WTC11 (cell line): ENCODE measurements at regions not wholly inside any gene's neighbourhood (a gene's known extent, or its start where the extent isn't known, plus 50 kb on each side); places are given as distances from the start of the nearest gene placed in this dataset.

Source experiments
- ESRRA ChIP-seq: sonication (generic); formaldehyde crosslinking; IDR thresholded peaks from 2 replicates; pipeline ENCODE4 v1.8.1; 2022; ENCODE audit warnings: mild to moderate bottlenecking, missing genetic modification reagents, borderline replicate concordance
- ETV6 ChIP-seq: sonication (generic); formaldehyde crosslinking; IDR thresholded peaks from 2 replicates; pipeline ENCODE4 v1.8.1; 2022; ENCODE audit warnings: mild to moderate bottlenecking, missing genetic modification reagents
- FOXK1 ChIP-seq: sonication (generic); formaldehyde crosslinking; IDR thresholded peaks from 2 replicates; pipeline ENCODE4 v1.8.0; 2022; ENCODE audit warnings: mild to moderate bottlenecking, moderate library complexity, missing genetic modification reagents
- SMAD3 ChIP-seq: sonication (generic); formaldehyde crosslinking; IDR thresholded peaks from 2 replicates; pipeline ENCODE4 v1.8.0; 2022; ENCODE audit warnings: missing genetic modification reagents, mild to moderate bottlenecking, borderline replicate concordance
- ZNF219 ChIP-seq: sonication (generic); formaldehyde crosslinking; IDR thresholded peaks from 2 replicates; pipeline ENCODE4 v1.8.0; 2023; ENCODE audit warnings: missing genetic modification reagents, mild to moderate bottlenecking, borderline replicate concordance
- TF ChIP-seq, protein P1 (sequence below): fragments of 200-600 bp; IDR thresholded peaks from 2 replicates; pipeline ENCODE4 v1.8.0; 2022; ENCODE audit warnings: antibody characterized with exemption
- TF ChIP-seq, protein P2 (sequence below): sonication (generic); formaldehyde crosslinking; IDR thresholded peaks from 2 replicates; pipeline ENCODE4 v1.8.0; 2022; ENCODE audit warnings: missing genetic modification reagents
- TF ChIP-seq, protein P3 (sequence below): sonication (generic); formaldehyde crosslinking; IDR thresholded peaks from 2 replicates; pipeline ENCODE4 v1.8.0; 2023; ENCODE audit warnings: missing genetic modification reagents
- TF ChIP-seq, protein P4 (sequence below): sonication (generic); formaldehyde crosslinking; IDR thresholded peaks from 2 replicates; pipeline ENCODE4 v1.8.1; 2023; ENCODE audit warnings: mild to moderate bottlenecking, missing genetic modification reagents
- TF ChIP-seq, protein P5 (sequence below): sonication (generic); formaldehyde crosslinking; IDR thresholded peaks from 2 replicates; pipeline ENCODE4 v1.8.1; 2023; ENCODE audit warnings: mild to moderate bottlenecking, missing genetic modification reagents, moderate library complexity
- TF ChIP-seq, protein P6 (sequence below): sonication (generic); formaldehyde crosslinking; IDR thresholded peaks from 2 replicates; pipeline ENCODE4 v1.8.1; 2022; ENCODE audit warnings: mild to moderate bottlenecking, moderate library complexity, missing genetic modification reagents

DNA sequence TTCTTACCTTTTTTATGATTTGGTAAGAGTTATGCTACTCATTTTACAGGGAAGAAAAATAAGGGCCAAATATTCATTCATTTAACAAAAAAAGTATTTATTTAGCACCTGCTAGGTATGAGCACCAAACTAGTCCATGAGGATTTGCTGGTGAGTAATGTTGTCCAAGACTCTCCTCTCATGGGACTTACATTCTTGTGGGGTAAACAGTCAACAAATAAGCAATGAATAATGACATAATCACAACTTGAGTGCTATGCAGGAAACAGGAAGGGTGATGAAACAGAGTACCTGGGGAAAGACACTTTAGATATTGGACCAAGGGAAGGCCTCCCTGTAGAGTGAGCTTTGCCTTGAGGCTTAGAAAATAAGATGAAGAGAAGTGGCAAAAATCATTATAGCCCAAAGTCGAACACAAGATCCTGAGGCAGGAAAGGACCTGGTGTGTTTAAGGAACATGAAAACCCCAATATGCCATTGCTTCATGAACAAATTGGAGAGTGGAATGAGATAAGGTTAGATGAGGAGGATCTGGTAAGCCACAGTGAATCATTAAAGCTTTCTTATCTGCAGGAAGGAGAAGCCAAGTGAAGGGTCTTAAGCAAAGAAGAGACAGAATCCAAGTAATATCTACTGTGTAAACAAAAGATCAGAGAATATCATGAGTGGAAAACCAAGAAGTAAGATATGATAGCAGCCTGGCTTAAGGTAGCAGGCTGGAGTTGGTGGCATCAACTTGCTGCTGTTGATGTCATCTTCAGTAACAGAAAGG, 294.5 kb upstream of the NBEA start:
- TF ChIP-seq, protein P1, sequence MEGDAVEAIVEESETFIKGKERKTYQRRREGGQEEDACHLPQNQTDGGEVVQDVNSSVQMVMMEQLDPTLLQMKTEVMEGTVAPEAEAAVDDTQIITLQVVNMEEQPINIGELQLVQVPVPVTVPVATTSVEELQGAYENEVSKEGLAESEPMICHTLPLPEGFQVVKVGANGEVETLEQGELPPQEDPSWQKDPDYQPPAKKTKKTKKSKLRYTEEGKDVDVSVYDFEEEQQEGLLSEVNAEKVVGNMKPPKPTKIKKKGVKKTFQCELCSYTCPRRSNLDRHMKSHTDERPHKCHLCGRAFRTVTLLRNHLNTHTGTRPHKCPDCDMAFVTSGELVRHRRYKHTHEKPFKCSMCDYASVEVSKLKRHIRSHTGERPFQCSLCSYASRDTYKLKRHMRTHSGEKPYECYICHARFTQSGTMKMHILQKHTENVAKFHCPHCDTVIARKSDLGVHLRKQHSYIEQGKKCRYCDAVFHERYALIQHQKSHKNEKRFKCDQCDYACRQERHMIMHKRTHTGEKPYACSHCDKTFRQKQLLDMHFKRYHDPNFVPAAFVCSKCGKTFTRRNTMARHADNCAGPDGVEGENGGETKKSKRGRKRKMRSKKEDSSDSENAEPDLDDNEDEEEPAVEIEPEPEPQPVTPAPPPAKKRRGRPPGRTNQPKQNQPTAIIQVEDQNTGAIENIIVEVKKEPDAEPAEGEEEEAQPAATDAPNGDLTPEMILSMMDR, result no peak
- TF ChIP-seq, protein P2, sequence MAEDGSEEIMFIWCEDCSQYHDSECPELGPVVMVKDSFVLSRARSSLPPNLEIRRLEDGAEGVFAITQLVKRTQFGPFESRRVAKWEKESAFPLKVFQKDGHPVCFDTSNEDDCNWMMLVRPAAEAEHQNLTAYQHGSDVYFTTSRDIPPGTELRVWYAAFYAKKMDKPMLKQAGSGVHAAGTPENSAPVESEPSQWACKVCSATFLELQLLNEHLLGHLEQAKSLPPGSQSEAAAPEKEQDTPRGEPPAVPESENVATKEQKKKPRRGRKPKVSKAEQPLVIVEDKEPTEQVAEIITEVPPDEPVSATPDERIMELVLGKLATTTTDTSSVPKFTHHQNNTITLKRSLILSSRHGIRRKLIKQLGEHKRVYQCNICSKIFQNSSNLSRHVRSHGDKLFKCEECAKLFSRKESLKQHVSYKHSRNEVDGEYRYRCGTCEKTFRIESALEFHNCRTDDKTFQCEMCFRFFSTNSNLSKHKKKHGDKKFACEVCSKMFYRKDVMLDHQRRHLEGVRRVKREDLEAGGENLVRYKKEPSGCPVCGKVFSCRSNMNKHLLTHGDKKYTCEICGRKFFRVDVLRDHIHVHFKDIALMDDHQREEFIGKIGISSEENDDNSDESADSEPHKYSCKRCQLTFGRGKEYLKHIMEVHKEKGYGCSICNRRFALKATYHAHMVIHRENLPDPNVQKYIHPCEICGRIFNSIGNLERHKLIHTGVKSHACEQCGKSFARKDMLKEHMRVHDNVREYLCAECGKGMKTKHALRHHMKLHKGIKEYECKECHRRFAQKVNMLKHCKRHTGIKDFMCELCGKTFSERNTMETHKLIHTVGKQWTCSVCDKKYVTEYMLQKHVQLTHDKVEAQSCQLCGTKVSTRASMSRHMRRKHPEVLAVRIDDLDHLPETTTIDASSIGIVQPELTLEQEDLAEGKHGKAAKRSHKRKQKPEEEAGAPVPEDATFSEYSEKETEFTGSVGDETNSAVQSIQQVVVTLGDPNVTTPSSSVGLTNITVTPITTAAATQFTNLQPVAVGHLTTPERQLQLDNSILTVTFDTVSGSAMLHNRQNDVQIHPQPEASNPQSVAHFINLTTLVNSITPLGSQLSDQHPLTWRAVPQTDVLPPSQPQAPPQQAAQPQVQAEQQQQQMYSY (CRISPR knock-in tag), result no peak
- TF ChIP-seq FOXK1 (CRISPR knock-in tag), result no peak
- TF ChIP-seq, protein P3, sequence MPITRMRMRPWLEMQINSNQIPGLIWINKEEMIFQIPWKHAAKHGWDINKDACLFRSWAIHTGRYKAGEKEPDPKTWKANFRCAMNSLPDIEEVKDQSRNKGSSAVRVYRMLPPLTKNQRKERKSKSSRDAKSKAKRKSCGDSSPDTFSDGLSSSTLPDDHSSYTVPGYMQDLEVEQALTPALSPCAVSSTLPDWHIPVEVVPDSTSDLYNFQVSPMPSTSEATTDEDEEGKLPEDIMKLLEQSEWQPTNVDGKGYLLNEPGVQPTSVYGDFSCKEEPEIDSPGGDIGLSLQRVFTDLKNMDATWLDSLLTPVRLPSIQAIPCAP, result no peak
- TF ChIP-seq, protein P4, sequence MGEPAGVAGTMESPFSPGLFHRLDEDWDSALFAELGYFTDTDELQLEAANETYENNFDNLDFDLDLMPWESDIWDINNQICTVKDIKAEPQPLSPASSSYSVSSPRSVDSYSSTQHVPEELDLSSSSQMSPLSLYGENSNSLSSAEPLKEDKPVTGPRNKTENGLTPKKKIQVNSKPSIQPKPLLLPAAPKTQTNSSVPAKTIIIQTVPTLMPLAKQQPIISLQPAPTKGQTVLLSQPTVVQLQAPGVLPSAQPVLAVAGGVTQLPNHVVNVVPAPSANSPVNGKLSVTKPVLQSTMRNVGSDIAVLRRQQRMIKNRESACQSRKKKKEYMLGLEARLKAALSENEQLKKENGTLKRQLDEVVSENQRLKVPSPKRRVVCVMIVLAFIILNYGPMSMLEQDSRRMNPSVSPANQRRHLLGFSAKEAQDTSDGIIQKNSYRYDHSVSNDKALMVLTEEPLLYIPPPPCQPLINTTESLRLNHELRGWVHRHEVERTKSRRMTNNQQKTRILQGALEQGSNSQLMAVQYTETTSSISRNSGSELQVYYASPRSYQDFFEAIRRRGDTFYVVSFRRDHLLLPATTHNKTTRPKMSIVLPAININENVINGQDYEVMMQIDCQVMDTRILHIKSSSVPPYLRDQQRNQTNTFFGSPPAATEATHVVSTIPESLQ (CRISPR knock-in tag), result no peak
- no peak for TF ChIP-seq ZNF219 (CRISPR knock-in tag)
- TF ChIP-seq SMAD3 (CRISPR knock-in tag), result no peak
- TF ChIP-seq, protein P5, sequence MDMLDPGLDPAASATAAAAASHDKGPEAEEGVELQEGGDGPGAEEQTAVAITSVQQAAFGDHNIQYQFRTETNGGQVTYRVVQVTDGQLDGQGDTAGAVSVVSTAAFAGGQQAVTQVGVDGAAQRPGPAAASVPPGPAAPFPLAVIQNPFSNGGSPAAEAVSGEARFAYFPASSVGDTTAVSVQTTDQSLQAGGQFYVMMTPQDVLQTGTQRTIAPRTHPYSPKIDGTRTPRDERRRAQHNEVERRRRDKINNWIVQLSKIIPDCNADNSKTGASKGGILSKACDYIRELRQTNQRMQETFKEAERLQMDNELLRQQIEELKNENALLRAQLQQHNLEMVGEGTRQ (CRISPR knock-in tag), result no peak
- no peak for TF ChIP-seq ESRRA (CRISPR knock-in tag)
- TF ChIP-seq ETV6 (CRISPR knock-in tag), result no peak
- TF ChIP-seq, protein P6, sequence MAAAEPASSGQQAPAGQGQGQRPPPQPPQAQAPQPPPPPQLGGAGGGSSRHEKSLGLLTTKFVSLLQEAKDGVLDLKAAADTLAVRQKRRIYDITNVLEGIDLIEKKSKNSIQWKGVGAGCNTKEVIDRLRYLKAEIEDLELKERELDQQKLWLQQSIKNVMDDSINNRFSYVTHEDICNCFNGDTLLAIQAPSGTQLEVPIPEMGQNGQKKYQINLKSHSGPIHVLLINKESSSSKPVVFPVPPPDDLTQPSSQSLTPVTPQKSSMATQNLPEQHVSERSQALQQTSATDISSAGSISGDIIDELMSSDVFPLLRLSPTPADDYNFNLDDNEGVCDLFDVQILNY, result no peak
